ENCODE measurements at regions not wholly inside any gene's neighbourhood (a gene's known extent, or its start where the extent isn't known, plus 50 kb on each side); places are given as distances from the start of the nearest gene placed in this dataset.
"Not testable (repeated sequence)": the region's sequence is repeated elsewhere in the genome, so short reads cannot be mapped to it uniquely, and the experiment has no call there.

DNA sequence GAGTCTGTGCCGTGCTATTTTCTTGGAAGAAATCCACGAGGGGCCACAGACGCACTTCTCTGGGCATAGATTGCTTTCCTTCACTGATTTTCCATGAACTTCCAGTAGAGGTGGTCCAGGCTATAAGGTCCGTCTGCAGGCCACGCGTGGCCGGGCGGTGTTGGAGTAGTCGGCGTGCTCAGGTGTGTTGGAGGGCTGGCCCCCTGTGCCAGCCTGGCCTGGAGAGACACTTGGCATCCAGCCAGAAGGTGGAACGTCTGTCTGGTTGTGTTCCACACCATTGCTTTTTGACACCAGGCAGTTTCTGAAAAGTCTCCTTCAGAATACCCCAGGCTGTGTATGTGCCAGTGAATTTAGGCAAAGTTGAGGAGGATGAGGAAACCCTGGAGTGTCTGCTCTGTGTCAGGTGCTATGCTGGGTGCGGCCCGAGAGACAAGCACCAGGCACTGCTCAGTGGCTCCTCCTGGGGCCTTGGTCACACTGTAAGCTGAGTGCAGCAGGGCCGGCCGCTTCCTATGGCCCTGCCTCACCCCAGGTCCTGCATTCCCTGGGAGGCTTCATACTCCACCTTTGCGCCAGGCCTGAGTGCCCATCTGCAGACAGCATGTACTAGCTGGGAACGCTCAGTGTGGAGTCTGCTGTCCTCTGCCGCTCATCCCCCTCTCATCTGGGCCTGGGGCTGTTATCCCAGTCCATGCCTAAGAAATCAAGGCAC, 52.1 kb upstream of the TAMM41 start:
- DNase-seq (ENCODE audit: low read depth in 2 of 2), result no peak

DNA sequence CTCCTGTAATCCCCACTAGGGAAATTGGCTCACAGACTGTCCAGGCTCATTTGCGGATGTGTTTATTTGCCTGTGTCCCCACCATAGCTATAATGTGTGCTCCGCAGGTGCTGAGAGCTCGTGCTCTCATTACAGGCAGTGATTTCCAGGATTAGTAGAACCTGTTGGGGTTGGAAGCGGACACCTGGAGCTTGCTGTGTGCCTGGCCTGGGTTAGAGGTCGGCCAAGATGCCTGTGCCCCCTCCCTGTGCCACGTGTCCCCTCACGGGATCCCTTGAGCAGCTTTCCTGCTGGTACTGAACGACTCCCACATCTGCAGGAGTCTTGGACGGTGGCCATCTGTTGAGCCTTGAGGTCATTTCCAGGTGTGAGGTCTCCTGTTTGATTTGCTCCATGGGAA, 52.7 kb upstream of the TAMM41 start:
- not testable (repeated sequence) for DNase-seq (ENCODE audit: low read depth in 2 of 2)

- DNase-seq (ENCODE audit: low read depth in 2 of 2), result no peak
Measured at GRCh38 chr3:11899826-11900225, 53.1 kb upstream of the TAMM41 start.

- DNase-seq (ENCODE audit: low read depth in 2 of 2), result no peak
Measured at GRCh38 chr3:11900824-11901223, 54.1 kb upstream of the TAMM41 start.

GRCh38 chr3:11901286-11901875, 54.7 kb upstream of the TAMM41 start:
- no peak for DNase-seq (ENCODE audit: low read depth in 2 of 2)

DNA sequence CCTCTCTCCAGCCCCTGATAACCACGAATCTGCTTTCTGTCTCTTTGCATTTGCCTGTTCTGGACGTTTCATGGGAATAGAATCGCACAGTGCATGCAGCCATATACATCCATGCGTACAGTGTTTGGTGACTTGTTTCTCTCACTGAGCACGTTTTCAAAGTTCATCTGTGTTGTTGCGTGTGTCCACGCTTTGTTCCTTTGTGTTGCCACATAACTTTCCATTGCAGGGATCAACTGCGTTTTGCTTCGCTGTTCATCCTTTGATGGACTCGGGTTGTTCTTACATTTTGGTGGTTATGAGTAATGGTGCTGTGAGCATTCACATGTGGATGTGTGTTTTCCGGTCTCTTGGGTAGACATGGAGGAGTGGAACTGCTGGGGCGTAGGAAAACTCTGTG, 56.4 kb upstream of the TAMM41 start:
- DNase-seq (ENCODE audit: low read depth in 2 of 2), result no peak

DNA sequence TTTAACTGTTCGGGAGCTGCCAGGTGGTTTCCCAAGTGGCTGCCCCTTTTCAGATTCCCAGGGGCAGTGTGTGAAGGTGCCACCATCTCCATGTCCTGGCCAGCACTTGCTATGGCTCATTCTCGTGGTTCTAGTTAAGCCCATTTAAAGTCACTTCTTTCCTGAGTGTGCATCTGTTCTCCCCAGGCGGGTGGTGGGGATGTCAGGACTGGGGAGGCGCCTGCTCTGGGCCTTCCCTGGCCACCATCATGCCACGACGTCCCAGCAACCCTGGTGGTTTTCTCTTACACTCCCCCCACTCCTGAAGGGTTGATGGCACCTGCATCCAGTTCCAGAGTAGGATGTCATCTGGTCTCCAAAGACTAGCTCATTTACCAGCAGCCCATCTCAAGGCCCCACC, 56.8 kb upstream of the TAMM41 start:
- DNase-seq (ENCODE audit: low read depth in 2 of 2), result no peak

DNA sequence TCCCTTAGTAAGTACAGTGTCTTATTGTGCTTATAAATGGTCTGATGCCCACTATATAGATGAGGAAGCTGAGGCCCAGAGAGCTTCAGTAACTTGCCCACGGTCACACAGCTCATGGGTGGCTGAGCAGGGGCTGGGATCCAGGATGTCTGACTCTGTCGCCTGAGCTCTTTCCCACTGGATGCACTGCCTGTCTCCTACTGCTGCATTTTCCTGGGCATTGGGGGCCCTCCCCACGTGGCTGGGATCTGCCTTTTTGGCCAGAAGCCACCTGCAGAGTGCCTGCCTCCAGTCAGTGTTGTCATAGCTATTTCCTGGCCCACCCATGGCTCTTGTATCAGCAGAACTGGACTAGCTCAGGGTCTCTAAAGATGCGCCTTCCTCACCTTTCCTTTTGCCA, 57.5 kb upstream of the TAMM41 start:
- no peak for DNase-seq (ENCODE audit: low read depth in 2 of 2)

DNA sequence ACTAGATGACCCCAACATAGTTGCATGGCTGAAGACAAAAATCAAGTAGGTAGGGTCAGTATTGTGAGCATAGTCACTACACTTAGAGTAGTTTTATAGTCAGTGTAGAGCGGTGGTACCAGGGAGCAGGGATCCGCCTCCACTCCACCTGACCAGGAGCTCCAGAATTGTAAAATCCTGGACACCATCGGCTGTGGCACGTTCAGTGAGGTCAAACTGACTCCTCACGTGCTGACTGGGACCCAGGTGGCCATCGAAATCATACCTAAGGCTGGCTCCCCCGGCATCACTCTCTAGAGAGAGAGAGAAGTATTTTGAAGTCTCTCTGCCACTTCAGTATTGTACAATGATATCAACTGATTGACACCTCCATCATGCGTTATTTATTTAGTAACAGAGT, 59.7 kb upstream of the TAMM41 start:
- no peak for DNase-seq (ENCODE audit: low read depth in 2 of 2)

DNA sequence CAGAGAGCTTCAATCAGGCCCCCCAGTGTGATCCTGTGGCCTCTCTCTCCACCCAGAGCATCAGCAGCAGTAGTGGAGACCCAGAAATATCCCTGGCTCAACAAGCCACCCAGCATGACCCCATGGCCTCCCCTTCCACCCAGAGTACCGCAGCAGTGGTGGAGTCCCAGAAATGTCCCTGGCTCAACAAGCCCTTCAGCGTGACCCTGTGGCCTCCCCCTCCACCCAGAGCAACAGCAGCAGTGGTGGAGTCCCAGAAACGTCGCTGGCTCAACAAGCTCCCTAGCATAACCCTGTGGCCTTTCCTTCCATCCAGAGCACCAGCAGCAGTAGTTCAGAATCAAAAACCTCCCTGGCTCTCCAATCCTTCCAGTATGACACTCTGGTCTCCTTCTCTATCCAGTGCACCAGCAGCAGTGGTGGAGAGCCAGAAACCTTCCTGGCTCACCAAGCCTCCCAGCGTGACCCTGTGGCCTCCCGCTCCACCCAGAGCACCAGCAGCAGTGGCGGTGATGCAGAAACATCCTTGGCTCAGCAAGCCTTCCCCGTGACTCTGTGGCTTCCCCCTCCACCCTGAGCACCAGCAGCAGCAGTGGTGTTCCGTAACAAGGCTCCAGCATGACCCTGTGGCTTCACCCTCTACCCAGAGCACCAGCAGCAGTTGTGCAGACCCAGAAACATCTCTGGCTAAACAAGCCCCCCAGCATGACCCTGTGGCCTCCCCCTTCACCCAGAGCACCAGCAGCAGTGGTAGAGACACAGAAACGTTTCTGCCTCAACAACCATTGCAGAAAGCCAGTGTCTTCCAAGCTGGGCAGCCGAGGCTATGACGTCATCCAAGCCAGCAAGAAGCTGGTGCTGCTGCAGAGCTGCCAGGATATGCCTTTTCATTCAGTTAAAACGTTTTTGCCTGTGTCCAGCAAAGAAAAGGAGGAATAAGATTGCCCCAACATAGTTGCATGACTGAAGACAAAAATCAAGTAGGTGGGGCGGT, 61.3 kb upstream of the TAMM41 start:
- DNase-seq (ENCODE audit: low read depth in 2 of 2), result no peak

- no peak for DNase-seq (ENCODE audit: low read depth in 2 of 2)
Measured at GRCh38 chr3:11908981-11909698, 62.5 kb upstream of the TAMM41 start.

GRCh38 chr3:11909726-11910125, 63.0 kb upstream of the TAMM41 start:
- DNase-seq (ENCODE audit: low read depth in 2 of 2), result no peak

GRCh38 chr3:11910216-11910930, 63.7 kb upstream of the TAMM41 start:
- not testable (repeated sequence) for DNase-seq (ENCODE audit: low read depth in 2 of 2)

DNA sequence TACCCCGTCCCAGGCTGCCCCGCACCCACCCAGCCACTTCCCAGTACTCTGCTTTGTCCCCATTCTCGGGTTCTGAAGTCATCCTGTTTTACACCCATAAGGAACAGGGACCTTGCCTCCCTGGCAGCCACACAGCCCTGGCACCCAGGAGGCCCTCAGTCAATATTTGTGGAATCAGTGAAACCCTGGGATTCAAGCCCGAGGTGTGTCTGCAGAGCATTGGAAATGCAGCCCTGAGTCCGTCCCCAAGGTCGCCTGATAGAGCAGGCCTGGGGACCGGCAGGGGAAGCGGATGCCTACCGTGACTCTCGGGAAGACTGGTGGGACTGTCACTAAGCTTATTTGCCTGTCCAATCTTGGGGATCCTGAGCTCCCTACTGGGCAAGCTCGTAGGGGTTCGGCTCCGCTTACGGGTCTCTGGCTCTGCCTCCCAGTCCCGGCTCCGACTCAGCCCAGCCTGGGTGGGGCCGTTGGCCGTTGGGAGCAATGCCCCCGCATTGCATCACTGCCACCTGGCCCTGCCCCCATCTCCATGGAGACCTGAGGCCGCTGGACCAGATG, 64.4 kb upstream of the TAMM41 start:
- no peak for DNase-seq (ENCODE audit: low read depth in 2 of 2)

GRCh38 chr3:11911887-11912286, 65.2 kb upstream of the TAMM41 start:
- DNase-seq (ENCODE audit: low read depth in 2 of 2), result not testable (repeated sequence)

GRCh38 chr3:11913316-11913715, 66.6 kb upstream of the TAMM41 start:
- no peak for DNase-seq (ENCODE audit: low read depth in 2 of 2)

- no peak for DNase-seq (ENCODE audit: low read depth in 2 of 2)
Measured at GRCh38 chr3:11914041-11914440, 67.4 kb upstream of the TAMM41 start.

DNA sequence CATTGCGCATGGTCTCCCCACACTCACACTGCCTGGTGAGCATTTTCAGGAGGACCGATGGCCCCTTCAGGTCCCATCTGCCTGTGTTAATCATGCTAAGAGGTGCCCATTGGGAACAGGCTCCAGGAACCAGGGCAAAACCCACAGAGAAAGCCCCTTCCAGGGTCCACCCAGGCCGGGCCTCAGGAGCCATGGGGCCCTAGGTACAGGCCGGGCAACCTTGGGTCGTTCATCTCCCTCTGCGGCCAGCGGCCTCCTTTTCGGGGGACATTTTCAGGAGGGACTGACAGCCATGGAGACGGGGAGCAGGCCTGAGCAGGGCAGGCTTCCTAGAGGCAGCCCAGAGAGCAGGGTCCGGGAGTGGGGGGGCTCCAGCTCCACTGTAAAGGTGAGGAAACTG, 68.0 kb upstream of the TAMM41 start:
- no peak for DNase-seq (ENCODE audit: low read depth in 2 of 2)

GRCh38 chr3:11915621-11916424, 69.1 kb upstream of the TAMM41 start:
- no peak for DNase-seq (ENCODE audit: low read depth in 2 of 2)

- DNase-seq (ENCODE audit: low read depth in 2 of 2), result not testable (repeated sequence)
Measured at GRCh38 chr3:11916425-11916762, 69.7 kb upstream of the TAMM41 start.
